22Rv1 (cell line): ENCODE measurements at regions not wholly inside any gene's neighbourhood (a gene's known extent, or its start where the extent isn't known, plus 50 kb on each side); places are given as distances from the start of the nearest gene placed in this dataset.

Experiments
- H3K27ac ChIP-seq: fragments of 450-650 bp; 2 replicates; pipeline ENCODE4 v1.5.1; 2017
- ZFX ChIP-seq: fragments of 450-650 bp; IDR thresholded peaks from 2 replicates; pipeline ENCODE4 v1.6.1; 2017; ENCODE audit warnings: antibody characterized with exemption, borderline replicate concordance
- TF ChIP-seq, protein P1 (sequence below): fragments of 450-650 bp; IDR thresholded peaks from 2 replicates; pipeline ENCODE4 v1.5.1; 2017; ENCODE audit warnings: mild to moderate bottlenecking

DNA sequence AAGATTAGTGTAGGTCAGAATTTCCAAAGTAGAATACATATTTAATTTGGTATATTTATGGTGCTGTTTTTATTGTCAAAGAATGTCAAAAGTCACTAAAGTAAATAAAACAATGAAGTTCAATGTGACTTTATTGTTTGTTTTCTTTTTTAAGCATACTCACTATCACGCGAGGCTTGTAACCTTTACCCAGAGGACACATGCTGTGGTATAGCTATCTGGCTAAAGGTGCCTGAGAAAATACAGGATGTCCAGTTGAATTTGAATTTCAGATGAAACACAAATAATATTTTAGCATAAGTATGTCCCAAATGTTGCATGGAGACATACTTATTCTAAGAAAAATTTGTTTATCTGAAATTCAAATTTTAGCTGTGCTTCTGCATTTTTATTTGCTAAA is 103.3 kb upstream of the KLF7 start:
- no peak for TF ChIP-seq ZFX
- TF ChIP-seq, protein P1, sequence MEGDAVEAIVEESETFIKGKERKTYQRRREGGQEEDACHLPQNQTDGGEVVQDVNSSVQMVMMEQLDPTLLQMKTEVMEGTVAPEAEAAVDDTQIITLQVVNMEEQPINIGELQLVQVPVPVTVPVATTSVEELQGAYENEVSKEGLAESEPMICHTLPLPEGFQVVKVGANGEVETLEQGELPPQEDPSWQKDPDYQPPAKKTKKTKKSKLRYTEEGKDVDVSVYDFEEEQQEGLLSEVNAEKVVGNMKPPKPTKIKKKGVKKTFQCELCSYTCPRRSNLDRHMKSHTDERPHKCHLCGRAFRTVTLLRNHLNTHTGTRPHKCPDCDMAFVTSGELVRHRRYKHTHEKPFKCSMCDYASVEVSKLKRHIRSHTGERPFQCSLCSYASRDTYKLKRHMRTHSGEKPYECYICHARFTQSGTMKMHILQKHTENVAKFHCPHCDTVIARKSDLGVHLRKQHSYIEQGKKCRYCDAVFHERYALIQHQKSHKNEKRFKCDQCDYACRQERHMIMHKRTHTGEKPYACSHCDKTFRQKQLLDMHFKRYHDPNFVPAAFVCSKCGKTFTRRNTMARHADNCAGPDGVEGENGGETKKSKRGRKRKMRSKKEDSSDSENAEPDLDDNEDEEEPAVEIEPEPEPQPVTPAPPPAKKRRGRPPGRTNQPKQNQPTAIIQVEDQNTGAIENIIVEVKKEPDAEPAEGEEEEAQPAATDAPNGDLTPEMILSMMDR, result no peak
- peak overlapping the region; percentile 97 for H3K27ac ChIP-seq

GRCh38 chr2:207274530-207275189 is 108.9 kb upstream of the KLF7 start:
- H3K27ac ChIP-seq, result peak overlapping the region; percentile 76

GRCh38 chr2:207275779-207276178 is 110.0 kb upstream of the KLF7 start:
- peak overlapping the region; percentile 76 for H3K27ac ChIP-seq

More at GRCh38 chr2:207274530-207275189, 108.9 kb upstream of the KLF7 start:
- TF ChIP-seq ZFX, result no peak
- TF ChIP-seq, protein P1, result no peak

GRCh38 chr2:207276248-207276647 is 110.5 kb upstream of the KLF7 start:
- TF ChIP-seq, protein P1, result no peak
- no peak for TF ChIP-seq ZFX

More at GRCh38 chr2:207275779-207276178, 110.0 kb upstream of the KLF7 start:
- TF ChIP-seq, protein P1, result no peak
- TF ChIP-seq ZFX, result no peak

GRCh38 chr2:207276858-207277257 is 111.1 kb upstream of the KLF7 start:
- TF ChIP-seq, protein P1, result no peak
- TF ChIP-seq ZFX, result no peak
- H3K27ac ChIP-seq, result peak overlapping the region; percentile 76

More at GRCh38 chr2:207276248-207276647, 110.5 kb upstream of the KLF7 start:
- peak overlapping the region; percentile 76 for H3K27ac ChIP-seq

DNA sequence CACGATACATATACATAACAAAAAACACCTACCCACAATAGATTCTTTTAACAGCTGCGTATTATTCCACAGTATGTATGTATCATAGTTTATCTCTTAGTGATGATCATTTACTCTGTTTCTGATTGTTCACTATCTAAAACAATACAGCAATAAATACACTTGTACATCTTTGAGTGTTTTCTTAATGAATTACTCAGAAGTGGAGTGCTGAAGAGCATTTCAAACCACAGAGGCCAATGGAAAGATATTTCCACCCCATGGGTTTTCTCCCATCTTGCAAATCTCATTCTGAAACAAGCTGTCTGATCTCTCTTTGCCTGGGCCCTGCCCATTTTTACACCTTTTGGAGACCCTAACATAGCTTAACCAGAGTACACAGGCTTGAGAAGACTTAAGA is 113.8 kb upstream of the KLF7 start:
- H3K27ac ChIP-seq, result no peak overlapping the region
- TF ChIP-seq ZFX, result no peak
- TF ChIP-seq, protein P1, result no peak

DNA sequence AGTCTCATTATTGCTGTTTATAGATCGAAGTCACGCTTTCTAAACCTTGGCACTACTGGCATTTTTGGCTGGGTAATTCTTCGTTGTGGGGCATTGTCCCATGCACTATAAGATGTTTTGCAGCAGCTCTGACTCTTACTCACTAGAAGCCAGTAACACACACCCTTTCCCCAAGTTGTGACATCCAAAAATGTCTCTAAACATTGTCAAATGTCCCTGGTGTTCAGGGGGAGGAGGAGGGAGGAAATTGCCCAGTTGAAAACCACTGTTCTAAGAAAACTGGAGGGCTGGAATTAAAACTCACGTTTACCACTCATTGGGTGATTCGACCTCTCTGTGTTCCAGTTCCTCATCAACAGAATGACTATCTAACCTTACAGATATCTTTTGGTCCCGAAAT is 115.7 kb upstream of the KLF7 start:
- TF ChIP-seq ZFX, result no peak
- TF ChIP-seq, protein P1, result no peak
- H3K27ac ChIP-seq, result no peak overlapping the region
